HG03175 (cell line): ENCODE measurements at regions not wholly inside any gene's neighbourhood (a gene's known extent, or its start where the extent isn't known, plus 50 kb on each side); places are given as distances from the start of the nearest gene placed in this dataset.

Experiments
- ATAC-seq: cut with Tn5 transposase; IDR thresholded peaks from one replicate; pipeline ENCODE4 v1.9.1; 2021; ENCODE audit warnings: mild to moderate bottlenecking, moderate library complexity; ENCODE audit not compliant: unreplicated experiment

- ATAC-seq = no peak
Observed at GRCh38 chr2:221710744-221711143, 138.6 kb upstream of the EPHA4 start.

GRCh38 chr2:221708902-221709301, 136.8 kb upstream of the EPHA4 start:
- ATAC-seq = no peak

DNA sequence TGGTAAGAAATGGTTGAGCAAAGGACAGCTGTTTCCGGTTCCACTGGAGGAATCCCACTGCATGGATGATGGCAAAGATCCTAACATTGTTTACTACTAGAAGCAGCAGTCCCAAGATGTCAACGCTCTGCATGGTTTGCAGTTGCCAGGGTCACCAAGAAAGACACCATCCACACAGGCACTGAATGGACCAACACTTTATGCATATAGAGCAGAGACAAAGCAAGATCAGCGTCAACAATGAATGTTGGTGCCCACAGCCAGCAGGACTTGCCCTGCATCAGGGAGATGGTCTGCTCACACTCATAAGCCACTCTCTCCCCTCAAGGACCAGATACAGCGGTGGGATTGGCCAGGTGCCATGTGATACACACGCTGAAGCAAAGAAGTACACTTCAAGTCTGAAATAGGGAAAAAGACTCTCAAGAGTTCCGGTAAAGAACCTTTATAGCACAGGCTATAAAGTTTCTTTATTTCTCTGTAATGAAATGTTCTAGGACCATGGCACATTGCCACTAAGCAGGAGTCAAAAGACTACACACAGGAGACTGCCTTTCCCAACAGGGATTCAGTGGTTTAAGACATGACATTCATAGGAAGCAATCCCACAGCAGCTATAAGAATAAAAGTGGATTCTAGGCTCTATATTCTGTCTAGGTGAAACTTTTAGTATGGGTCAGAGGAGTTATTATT, 133.2 kb upstream of the EPHA4 start:
- no peak for ATAC-seq

- ATAC-seq = no peak
Observed at GRCh38 chr2:221704442-221704841, 132.3 kb upstream of the EPHA4 start.

DNA sequence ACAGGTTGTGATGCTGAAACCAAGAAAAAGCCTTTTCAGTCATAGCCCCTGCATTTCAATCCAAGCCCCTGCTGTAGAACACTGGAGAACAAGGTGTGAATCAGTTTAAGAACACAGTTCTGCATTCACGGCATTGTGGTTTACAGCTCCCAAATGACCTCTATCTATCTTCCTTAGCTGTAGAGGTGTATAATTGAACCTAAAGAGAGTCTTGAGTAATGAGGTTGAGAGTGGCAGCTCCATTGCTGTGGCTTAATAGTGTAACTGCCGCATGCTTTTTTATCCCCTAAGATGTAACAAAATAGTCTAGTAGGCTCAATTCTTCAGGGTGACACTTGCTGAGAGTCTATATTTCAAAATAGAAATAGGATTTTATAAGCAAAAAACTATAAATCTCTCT, 121.3 kb upstream of the EPHA4 start:
- no peak for ATAC-seq

DNA sequence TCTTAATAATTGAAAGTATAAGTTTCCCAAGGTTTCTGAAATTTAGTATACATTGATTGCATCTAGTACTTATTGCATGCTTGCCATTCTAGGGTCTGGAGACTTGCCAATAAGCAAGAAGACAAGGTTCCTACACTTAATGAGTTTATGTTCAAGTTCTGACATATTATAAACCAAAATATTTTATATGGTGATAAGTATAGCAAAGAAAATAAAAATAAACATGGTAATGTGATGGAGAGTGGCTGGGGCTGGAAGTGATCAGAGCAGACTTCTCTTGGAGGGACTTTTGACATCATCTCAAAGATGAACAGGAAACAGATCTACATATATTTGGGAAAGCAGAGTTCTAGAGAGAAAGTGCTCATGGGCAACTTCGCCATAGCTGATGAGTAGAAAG, 119.5 kb upstream of the EPHA4 start:
- no peak for ATAC-seq

- ATAC-seq = no peak
Observed at GRCh38 chr2:221689140-221689539, 117.0 kb upstream of the EPHA4 start.

DNA sequence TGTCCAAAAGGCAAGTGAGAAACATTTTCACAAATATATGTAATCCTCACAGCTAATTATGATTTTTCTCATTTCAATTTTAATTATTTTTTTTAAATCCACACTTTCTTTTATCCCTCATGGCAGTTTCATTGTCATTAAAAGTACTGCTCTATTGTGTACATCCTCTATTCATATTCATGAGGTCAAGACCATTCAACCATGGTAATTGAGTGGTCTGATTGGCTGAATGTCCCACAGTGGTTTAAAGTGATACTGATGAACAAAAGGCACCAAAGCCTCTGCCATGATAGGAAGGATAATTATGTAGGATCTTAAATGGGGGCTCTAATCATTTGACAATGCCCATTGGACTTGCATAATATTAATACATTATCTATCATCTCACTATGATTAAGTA, 108.4 kb upstream of the EPHA4 start:
- ATAC-seq = no peak

- ATAC-seq = no peak
Observed at GRCh38 chr2:221677688-221678087, 105.6 kb upstream of the EPHA4 start.

DNA sequence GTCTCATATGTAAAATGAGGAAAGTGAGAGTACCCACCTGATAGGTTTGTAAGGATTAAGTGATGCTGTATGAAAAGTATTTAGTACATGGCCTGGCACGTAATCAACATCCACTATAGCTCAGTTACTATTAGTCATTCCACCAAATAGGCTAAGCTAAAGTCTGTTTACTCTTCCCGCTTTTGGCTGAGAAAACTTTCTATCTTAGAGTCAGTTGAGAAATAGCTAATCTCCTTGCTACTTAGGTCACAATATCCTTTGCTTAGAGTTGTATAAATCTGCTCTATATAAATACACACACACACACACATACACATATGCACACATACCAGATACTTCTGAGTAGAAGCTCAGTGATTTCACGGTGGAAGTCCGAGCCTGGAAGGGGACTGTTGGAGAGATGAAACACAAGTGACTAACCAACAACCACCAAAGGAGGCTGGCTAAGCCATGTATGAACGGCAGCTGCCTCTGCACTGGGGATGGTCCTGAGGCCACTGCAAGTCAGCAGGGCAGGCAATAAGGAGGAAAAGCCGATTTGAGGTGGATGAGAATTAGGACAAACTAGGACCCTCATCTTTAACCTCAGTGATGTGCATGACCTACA, 104.6 kb upstream of the EPHA4 start:
- ATAC-seq = no peak

- no peak for ATAC-seq
Observed at GRCh38 chr2:221675201-221675908, 103.3 kb upstream of the EPHA4 start.

GRCh38 chr2:221674446-221674845, 102.3 kb upstream of the EPHA4 start:
- no peak for ATAC-seq

GRCh38 chr2:221673248-221673647, 101.1 kb upstream of the EPHA4 start:
- no peak for ATAC-seq

DNA sequence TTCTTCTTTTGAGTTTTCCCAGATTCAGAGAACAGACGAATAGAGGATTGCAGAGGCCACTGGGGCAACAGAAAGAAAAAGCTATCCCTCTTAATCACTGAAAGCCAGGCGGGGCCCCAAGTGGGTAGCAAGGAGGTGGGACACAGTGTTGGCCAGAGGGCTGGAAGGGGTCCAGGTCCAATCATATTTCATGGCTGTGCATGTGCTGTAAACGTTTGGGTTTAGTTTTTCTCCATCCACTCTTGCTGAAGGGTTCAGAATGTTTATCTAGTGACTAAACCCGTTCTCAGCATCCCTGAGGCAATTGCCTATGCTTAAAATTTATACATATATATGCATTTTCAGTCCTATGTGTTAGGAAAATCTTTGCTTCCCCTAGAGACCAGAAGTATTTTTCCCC, 99.4 kb upstream of the EPHA4 start:
- no peak for ATAC-seq

DNA sequence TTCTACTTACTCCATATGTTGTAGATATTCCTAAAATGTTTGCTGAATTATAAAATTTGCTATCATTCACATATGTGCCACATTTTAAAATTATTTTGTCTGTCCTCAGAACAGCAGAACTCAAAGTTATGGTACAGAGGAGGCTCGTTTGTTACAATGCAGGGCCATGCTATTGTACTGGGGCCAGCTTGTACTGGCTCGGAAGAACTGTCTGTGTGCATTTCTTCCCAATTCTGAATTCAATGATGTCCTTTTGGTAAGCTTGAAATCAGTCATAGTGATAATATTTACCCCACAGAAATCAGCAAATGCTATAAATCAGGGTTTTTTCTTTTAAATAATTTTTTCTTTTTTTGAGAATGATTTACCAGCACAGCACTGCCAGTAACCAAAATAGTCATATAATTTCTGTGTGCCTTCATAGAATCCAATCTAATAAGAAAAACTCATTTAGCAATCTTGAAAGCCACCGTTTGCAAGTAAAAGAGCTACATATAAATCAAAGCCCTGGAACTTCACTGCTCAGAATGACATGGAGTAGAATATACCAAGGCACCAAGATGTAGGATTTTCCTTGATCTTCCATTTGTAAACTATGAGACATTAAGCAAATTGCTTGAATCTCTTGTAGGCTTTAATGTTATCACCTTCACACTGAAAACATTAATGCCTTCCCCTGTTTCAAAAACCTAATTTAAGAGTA, 90.7 kb upstream of the EPHA4 start:
- ATAC-seq = no peak

- no peak for ATAC-seq
Observed at GRCh38 chr2:221657806-221658205, 85.7 kb upstream of the EPHA4 start.

DNA sequence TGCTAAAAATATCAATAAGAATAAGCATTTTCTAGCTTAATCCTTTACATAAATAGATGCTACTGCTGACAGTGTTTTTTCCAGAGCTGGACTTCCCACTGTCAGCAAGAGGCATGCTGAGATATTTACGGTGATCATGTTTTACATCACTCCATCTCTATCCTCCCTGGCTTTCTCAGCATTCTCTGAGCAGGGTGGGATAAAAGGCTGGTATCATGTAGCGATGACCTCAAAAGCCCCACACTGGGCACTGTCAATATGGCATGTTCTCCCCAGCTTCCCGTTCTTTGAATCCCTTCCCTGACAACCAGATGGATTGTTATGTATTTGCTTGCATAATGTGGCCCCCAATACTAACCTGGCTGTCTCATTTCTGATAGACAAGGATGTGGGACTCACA, 83.2 kb upstream of the EPHA4 start:
- no peak for ATAC-seq

- ATAC-seq = no peak
Observed at GRCh38 chr2:221653182-221653581, 81.1 kb upstream of the EPHA4 start.

DNA sequence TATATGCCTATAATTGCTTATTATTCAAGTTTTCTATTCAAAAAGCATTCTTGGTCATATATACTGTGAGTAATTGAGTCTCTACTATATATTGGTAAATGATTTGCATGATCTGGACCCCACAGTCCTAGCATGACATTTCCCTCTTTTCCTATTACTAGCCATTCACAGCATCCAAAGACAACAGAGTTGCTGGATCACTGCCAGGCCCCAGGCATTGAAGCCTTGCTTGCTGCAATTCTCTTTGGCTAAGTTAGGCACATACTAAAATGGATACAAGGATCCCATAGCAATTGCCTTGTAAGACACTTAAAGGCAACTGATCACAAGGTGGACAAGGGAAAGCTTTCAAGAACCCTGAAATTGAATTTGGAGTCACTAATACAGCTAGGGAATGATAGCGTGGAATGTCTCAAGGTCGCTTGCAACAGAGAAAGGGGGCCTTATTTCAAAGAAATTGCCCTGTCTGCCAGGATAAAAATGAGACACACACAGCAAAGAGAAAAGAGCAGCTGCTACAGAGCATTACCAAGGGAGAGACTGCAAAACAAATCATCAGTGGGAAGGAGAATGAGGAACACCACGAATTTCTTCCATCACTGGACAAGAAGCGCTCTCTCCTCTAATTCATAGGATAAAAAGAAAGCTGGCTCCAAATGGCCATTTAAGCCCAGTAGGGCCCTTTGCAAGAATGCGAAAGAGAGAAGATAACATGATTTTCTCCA, 77.1 kb upstream of the EPHA4 start:
- ATAC-seq = no peak

GRCh38 chr2:221642447-221642846, 70.3 kb upstream of the EPHA4 start:
- ATAC-seq = no peak
